Ovary (tissue), 7 donors: ENCODE measurements at regions not wholly inside any gene's neighbourhood (a gene's known extent, or its start where the extent isn't known, plus 50 kb on each side); places are given as distances from the start of the nearest gene placed in this dataset.

ENCODE experiments used
- DNase-seq, 5 donors: peaks; one replicate each; pipeline ENCODE4 v3.0.0-alpha.2; 2019 to 2020
- H3K27ac ChIP-seq, 2 donors: fragments of 200-600 bp; one replicate each; pipeline versions ENCODE4 v1.5.1 to v1.8.0; 2019 to 2022
- H3K27me3 ChIP-seq: fragments of 200-600 bp; one replicate; pipeline ENCODE4 v1.8.0; 2022
- H3K36me3 ChIP-seq: fragments of 200-600 bp; sonication (generic); one replicate; pipeline ENCODE4 v1.5.1; 2019
- H3K4me1 ChIP-seq: one replicate; pipeline ENCODE4 v1.8.1; 2013; ENCODE audit warnings: mild to moderate bottlenecking, moderate library complexity; ENCODE audit not compliant: insufficient read depth
- H3K4me3 ChIP-seq: fragments of 200-600 bp; sonication (generic); one replicate; pipeline ENCODE4 v1.5.1; 2017
- H3K9me3 ChIP-seq, 2 donors: fragments of 200-600 bp in 1 of 2; sonication (generic) in 1 of 2; one replicate each; pipeline versions ENCODE4 v1.5.1 to v1.8.1; 2013 to 2019; ENCODE audit warnings: mild to moderate bottlenecking in 1 of 2, moderate library complexity in 1 of 2
- CTCF ChIP-seq, 3 donors: fragments of 450-650 bp in 2 of 3; fragments of 200-600 bp in 1 of 3; IDR thresholded peaks; one replicate each; pipeline versions ENCODE4 v1.5.1 to v1.8.0; 2016 to 2022; ENCODE audit warnings: antibody characterized with exemption in 3 of 3, mild to moderate bottlenecking in 1 of 3
- EP300 ChIP-seq: sonication (generic); formaldehyde crosslinking; IDR thresholded peaks from one replicate; pipeline ENCODE4 v1.6.1; 2017; ENCODE audit warnings: antibody characterized with exemption
- POLR2A ChIP-seq: fragments of 450-650 bp; IDR thresholded peaks from one replicate; pipeline ENCODE4 v1.6.1; 2017; ENCODE audit warnings: antibody characterized with exemption, mild to moderate bottlenecking, moderate library complexity
- WGBS, 3 donors: extraction: QIAGEN DNeasy Blood & Tissue Kit in 1 of 3; methylation state at CpG; one replicate each; pipeline versions ENCODE4 v1.1.5 to v1.1.7; 2013 to 2017; 5-methylcytosine and 5-hydroxymethylcytosine counted together
- intact Hi-C, 4 donors: fragments of 100-400 bp; cut with DNase I; formaldehyde crosslinking; loops; one replicate each; pipeline versions ENCODE4 v1.11.0 to v1.15.1; 2022 to 2023
- donor health status: DM: no; HTN: no; CAD: no; lungs with moderate emphysema.
- donor health status: DM: no; HTN: no; CAD: no.
- donor health status: Bipolar disorder and iron deficiency.
- donor health status: DM: no; HTN: no; CAD: no.
- donor health status: DM: yes; HTN: yes; CAD: no.

DNA sequence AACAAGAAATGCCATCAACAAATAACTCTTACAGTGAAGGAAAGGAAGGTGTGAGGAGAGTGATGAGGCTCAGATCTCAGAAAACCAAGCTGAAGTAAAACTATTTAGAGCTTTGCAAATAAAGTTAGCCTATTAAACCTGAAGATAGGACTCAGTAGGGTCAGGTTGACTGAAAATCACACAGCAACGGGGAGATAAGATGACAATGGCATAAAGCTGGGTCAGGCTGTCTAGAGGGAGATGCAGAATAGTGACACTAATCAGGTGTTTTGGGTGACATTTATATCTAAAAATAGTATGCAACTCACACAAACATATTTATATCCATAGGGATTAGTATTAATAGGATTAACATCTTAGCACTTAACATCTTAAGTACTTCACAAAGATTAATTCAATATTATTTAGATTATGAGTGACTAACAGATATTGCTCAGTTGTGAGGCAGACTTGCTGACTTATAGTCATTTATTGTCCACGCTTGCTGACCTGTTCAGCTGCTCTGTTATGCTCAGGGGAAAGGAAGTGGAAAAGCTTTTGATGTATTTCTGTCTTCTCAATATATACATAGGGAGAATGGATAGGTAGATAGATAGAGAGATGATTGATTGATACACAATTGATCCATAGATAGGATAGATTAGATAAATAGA lies 130.7 kb upstream of the GUCY1A1 start:
- H3K36me3 ChIP-seq, result no peaks in the 10 kb centered on the region
- H3K9me3 ChIP-seq, result no peaks in the 10 kb centered on the region
- no peaks in the 10 kb centered on the region for H3K4me1 ChIP-seq
- no peak for TF ChIP-seq EP300
- TF ChIP-seq CTCF (IDR thresholded peaks at IDR 0.05), result no peak
- no peak for TF ChIP-seq POLR2A
- H3K27me3 ChIP-seq, result no peaks in the 10 kb centered on the region
- intact Hi-C loops, result no loop called here
- no peak for DNase-seq
- no peak overlapping the region for H3K4me3 ChIP-seq
- no peak overlapping the region for H3K27ac ChIP-seq
- WGBS, 3 donors, result 80 to 85% (median 80%) methylated on average over 2 of the region's 2 CpGs

DNA sequence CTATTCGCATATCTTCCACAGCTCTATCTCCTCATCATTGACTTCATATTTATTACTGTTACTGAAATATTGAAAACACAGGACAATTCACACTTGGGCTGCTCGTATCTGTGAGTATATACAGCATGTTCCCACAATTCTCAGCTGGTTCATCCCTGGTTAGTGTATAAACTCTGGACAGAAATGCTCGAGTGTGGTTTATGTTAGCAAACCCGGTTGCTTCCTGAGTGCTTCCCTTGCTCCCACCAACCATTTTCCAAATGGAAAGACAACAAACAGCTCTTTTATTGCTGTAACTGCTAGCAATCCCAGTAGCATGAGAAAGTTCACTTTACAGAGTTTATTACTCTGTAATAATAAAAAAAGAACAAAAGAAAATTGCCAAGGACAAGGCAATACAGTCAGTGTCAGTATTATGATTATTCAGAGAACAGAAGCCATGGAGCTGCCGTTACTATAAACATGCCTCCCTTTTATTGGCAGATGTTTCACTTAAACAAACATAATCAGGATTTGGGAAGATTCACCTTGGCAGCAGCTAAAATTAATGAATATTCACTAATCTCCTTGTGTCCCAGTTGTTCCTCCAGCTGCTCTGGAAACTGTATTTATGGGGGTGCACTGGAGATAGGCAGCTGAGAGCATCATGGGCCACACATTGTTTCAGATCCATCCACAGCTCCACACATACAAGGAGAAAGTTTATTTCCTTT lies 134.1 kb upstream of the GUCY1A1 start:
- Histone ChIP-seq H3K4me3 (no peak overlapping the region), H3K27me3 (no peaks in the 10 kb centered on the region), H3K27ac (no peak overlapping the region), H3K9me3 (no peaks in the 10 kb centered on the region), H3K36me3 (no peaks in the 10 kb centered on the region), H3K4me1 (no peaks in the 10 kb centered on the region)
- 30 to 38% (median 36%) methylated on average over 5 of the region's 5 CpGs for WGBS, 3 donors
- intact Hi-C loops, result no loop called here
- no peak for DNase-seq
- no peak for TF ChIP-seq CTCF (IDR thresholded peaks at IDR 0.05)
- TF ChIP-seq POLR2A, result no peak
- no peak for TF ChIP-seq EP300

GRCh38 chr4:155530857-155531256 lies 135.8 kb upstream of the GUCY1A1 start:
- Histone ChIP-seq H3K27me3 (no peaks in the 10 kb centered on the region), H3K4me1 (no peaks in the 10 kb centered on the region), H3K36me3 (no peaks in the 10 kb centered on the region), H3K9me3 (no peaks in the 10 kb centered on the region), H3K27ac (no peak overlapping the region), H3K4me3 (no peak overlapping the region)
- TF ChIP-seq CTCF (IDR thresholded peaks at IDR 0.05), result no peak
- no peak for TF ChIP-seq EP300
- no peak for TF ChIP-seq POLR2A
- WGBS, 3 donors, result 89 to 95% (median 93%) methylated on average over 5 of the region's 5 CpGs
- intact Hi-C loops, result no loop called here
- DNase-seq, result no peak

GRCh38 chr4:155530290-155530689 lies 136.4 kb upstream of the GUCY1A1 start:
- TF ChIP-seq CTCF (IDR thresholded peaks at IDR 0.05) (no peak), POLR2A (no peak), EP300 (no peak)
- Histone ChIP-seq H3K4me1 (no peaks in the 10 kb centered on the region), H3K27me3 (no peaks in the 10 kb centered on the region), H3K4me3 (no peak overlapping the region), H3K9me3 (no peaks in the 10 kb centered on the region), H3K36me3 (no peaks in the 10 kb centered on the region), H3K27ac (no peak overlapping the region)
- DNase-seq, result no peak
- intact Hi-C loops, result no loop called here
- 66 to 72% (median 69%) methylated on average over 3 of the region's 3 CpGs for WGBS, 3 donors
